ENCODE measurements at regions not wholly inside any gene's neighbourhood (a gene's known extent, or its start where the extent isn't known, plus 50 kb on each side); places are given as distances from the start of the nearest gene placed in this dataset.
"Not testable (repeated sequence)": the region's sequence is repeated elsewhere in the genome, so short reads cannot be mapped to it uniquely, and the experiment has no call there.

DNA sequence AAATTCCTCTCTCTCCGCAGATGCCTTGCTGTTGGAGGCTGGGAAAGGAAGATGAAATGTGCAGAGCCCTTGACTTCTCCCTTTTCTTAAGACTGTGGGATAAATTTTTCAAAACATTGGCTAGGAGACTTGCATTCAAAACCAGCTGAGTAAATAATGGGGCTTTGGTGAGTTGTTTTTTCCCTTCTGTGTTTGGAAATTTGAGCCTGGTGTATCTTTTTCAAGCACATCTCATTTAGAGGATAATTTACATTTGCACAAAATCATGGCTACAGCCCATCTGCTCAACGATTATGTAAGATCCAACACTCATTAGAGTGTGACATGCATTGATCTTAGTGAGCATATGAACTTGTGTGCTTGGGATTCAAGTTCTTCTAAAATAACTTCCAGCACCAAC, 112.1 kb upstream of the ATP8B1 start:
- DNase-seq, result no peak

DNA sequence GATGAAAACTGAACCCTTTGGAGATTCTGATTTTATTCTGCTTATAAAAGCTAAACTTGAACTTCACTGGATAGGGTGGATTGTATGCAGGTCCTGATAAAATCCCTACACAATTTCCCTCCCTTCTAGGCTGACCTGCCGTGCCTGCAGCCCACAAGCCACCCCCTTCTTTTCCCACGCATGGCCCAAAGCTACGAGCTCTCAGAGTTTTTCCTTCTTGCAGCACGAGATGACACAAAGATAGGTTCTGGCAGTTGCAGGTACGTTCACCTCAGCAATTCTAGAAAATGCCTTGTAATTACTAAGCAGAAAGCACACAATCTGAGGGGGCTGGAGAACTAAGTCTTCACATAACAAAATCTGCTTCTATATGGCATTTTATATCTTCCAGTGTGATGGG, 110.6 kb upstream of the ATP8B1 start:
- DNase-seq, result no peak

DNA sequence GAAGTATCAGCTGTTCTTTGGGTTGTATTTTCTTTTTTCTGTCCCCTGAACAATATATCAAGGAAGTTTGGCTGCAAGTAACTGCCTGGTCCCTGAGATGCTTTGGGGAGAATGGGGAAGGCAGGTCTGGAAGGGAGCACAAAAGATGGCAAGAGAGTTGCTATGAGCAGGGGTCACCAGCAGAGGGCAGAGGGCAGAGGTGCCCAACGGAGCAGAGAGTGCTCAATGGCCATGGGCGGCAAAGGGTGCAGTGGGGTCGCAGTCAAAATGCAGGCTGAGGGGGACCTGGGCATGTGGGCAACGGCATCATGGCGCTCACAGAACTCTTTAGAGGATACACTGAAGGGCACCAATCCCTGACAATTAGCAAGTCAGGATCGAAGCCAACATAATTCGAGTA, 107.7 kb upstream of the ATP8B1 start:
- no peak for DNase-seq

DNA sequence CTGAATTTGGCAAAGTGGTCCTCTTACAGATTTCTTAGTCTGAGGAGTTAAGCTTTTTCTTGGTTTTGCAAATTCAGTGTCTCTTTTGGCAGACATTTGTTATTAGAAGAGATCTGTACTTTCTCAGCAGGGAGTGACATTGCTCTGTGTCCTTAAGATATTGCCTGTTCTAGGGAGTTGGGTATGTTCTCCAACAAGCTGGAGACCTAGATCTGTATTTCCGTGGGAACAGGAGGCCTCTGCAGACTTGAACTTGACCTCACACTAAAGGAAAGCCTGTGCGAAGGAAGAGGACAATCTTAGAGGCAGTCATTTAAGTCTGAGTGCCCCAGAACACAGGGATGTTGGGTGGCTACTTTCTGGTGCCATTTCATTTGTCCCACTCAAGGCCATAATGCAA, 107.0 kb upstream of the ATP8B1 start:
- no peak for DNase-seq

DNA sequence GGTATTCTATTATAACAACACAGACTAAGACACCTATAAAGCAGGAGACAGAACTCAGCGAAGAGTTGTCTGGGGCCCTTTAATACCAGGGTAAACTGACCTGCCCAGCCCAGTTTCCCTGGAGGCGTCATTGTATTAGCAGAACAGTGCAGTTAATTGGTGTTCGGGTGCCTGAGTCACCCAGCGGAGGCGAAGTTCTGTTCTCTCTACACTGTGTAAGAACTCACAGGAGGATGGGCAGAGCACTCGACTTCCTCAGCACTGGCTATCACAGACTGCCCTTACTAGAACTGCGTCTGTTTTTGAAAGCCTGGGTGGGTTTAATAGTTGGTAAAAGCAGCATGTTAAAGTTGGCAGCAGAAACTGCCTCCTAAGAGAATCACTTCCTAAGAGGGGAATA, 106.5 kb upstream of the ATP8B1 start:
- DNase-seq, result no peak

DNA sequence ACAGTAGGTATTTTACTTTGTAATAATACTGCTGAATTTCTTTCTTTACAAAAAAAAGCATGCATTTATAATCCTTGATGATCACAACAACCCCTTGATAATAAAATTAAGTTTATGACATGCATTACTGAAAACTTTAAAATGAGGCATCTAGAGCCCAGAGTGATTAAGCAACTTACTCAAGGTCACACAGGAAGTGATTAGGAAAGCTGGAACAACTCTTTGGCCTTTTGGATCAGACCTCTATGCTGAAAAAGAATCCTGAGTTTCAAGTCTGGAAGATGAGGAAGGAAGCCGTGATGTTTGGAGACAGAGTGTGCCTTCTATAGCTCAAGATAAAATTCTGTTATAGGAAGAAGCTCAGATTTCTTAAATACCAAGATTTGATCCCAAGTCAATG, 105.0 kb upstream of the ATP8B1 start:
- DNase-seq, result no peak

DNA sequence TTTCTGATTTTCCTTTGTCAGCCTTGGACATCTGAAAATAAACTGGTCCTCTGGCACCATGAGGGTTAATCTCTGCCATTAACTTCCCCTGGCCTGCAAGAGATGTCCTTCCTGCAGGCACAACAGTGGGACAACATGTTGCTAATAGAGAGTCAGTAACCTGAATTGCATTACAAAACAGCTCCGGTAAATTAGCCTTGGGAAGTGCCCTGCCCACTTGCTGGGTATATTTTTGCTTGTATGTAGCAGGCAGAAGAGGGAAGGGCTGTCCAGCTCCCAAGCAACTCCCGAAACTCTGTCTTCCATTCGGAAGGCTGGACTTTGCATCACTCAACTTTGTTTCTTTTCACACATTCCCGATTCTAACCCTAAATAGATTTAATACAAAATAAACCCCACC, 104.4 kb upstream of the ATP8B1 start:
- DNase-seq, result no peak

DNA sequence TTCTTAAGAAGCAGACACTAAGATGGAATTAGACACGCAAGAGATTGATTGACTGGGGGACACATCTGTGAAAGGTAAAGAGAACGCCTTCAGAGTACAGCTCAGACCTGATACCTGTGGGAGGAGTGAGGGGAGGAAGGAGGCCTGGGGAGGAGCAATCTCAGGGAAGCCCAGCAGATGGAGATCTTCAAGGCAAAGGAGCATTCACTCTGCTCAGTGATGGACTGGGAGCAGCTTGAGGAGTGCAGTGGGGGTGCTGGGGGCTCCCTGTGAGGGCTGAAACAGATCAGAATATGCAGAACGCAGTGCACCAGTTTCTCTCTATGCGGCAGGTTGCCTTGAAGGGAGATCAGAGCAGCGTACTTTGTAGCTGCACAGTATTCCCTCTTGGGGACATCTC, 103.7 kb upstream of the ATP8B1 start:
- DNase-seq, result no peak

DNA sequence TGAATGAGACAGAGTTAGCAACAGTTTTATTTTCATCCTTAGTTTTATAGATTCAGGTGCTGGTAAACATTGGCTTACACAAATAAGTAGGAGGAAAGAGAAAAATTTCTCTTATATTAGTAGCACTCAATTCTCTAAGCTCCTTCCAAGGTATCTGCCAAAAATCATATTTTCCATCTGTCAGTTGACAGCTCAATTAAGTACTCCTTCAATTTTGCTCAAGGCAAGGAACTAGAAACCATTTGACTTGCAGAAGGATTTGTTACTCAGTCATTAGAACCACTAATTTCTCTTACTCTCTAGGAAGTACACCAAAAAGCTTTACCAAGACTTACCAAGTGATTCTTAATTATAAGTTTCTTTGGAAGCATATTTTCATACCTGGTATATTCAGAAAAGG, 101.4 kb upstream of the ATP8B1 start:
- DNase-seq, result no peak

DNA sequence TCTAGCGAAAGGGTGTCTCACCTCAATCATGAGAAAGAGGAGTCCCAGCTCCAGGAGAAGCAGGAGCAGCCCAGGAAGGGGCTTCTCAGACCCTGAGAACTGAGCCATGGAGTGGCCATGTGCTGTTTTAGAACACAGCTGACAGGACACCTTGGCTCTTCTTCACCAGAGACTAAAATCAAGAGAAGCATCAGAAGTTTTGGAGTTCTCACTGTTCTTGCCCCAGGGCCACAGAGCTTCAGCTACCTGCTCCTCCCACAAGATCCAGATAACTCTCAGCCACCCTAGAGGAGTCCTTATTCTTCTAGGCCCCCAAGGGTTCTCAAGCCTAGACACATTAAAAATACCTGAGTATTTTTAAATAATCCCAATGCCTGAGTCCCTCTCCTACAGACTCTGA, 99.6 kb upstream of the ATP8B1 start:
- DNase-seq, result no peak

DNA sequence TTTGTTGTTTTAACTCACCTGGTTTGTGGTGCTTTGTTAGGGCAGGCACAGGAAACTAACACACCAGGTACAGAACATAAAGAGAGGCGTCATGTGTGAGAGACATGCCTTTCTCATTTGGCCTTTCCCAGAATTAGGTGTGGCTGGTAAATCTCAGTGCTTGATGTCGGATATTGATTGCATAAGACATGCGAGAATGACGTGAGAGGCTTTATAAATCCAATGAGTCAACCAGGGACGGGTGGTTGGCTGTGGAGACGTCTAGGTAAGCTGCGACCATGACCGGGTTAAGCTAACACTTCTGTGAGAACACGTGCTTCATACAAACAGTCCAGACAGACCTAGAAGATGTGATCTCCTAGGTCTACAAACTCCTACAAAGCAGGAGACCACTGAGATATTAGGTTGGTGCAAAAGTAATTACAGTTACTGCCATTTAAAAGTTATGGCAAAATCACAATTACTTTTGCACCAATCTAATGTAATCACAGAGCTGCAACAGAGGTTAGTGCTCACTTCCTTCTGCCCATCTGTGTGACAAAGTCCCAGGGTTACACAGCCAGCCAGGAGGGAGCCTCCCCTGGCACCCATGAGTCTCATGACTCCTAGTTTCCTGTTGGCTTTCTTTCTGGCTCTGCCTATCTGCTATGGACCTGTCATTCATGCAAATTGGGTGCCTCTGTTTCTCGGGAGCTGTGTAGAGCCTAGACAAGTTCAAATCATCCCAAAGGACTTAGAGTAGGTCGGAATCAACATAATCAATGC, 98.9 kb upstream of the ATP8B1 start:
- no peak for DNase-seq

DNA sequence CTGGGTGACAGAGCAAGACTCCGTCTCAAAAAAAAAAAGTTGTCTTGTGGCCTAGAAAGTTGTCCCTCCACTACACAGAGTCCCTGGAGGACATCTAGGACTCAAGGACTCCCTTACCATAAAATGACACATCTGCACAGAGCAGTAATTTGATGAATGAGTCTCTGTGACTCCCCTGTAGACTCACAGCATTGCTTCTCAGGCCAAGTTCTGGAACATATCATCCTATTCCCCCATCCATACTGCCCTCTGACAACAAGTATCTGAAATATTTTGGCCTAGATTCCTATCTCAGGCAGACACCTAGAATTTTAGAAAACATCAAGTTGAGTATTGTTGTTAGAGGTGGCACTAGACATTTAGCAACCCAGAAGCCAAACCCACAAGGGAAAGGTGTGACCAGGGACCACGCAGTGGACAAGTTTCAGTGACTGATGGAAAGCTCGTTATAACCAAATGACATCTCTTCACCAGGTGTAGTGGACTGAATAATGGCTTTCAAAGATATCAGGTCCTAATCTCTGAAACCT, 97.9 kb upstream of the ATP8B1 start:
- DNase-seq, result no peak

DNA sequence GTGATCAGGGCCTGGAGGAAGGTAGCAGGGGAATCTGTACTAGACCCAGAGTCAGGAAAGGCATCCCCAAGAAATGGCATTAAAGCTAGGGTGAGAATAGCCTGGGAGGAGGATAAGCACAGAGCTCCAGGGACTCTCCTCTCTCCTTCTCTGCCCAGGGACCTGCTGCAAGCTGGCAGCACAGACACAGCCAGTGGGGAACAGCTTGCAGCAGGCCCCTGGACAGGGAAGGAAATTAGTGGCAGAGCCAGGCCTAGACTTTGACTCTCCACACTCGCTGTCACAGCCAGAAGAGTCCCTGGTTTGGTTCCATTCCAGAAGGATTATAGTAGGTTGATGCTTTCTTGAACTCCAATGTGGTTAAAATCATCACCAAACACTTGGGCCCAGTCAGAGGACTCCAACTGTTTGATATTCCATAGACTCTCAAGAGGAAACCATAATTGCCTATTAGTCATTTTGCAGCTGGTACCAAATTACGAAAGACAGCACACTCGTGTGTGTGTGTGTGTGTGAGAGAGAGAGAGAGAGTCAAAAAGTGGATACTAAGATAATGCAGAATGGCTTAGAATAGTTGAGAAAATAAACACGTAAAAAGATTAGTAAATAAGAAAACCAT, 95.5 kb upstream of the ATP8B1 start:
- no peak for DNase-seq

DNA sequence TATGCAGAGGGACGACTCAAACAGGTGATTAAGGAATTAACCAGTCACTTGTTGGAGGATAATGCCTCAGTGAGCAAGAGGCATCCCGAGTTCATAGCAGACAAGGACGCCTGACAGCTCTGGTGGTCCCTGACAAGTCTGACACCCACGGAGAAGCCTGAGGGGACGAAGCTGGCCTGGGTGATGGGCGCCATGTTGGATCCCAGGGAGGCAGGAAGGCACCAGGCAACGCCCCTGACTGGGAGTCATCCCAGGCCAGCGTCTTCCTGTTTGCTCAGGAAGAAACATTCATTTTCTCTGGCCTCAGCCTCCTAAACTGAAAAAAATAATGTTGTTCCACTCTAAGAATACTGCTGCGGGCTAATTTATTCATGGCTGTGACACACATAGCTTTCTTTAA, 92.1 kb upstream of the ATP8B1 start:
- DNase-seq, result no peak

DNA sequence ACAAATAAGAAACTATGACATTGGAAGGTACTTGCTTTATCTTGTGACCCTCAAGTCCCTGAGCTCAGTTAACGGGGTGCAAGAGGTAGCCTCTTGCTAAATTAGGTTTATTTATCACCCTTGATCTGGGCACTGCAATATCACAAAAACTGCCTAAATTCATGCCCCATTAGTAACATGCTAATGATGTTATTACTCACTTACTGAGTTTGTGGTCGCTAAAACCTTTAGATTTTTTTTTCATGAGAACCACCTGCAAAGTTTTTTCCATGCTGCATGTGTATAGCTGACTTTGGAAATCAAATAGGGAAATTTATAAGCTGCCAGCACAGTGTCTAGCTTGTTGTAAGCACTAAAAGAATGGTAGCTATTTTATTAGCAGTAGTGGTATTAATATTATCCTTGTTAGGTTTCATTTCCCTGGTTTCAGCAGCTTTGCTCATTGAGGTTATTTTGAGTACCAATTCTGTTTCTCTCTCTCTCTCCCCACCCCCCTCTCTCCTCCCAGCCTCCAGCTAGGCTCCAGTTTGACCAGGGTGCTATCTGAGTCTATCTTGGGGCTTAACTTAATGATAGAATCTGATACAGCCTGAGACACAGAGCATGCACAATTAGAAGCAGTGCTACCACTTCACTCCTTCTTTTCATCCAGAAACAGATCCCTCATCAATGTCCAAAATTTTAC, 88.7 kb upstream of the ATP8B1 start:
- no peak for DNase-seq

DNA sequence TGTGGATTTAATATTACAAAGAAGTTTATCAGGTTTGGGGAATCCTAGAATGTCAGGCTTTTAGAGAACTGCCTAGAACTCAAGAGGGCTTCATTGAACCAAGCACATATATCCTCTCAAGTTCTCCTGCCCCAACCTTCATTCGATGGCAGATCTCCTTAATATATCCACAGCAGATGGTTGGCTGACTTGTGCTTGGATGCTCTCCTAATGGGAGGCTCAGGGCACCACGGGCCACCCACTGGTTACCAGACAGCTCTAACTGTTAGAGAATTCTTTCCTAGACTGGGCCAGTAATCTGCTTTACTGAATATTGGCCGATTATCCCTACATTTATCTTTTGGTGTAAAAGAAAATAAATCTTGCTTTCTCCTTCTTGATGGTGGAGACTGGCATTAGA, 87.2 kb upstream of the ATP8B1 start:
- no peak for DNase-seq

DNA sequence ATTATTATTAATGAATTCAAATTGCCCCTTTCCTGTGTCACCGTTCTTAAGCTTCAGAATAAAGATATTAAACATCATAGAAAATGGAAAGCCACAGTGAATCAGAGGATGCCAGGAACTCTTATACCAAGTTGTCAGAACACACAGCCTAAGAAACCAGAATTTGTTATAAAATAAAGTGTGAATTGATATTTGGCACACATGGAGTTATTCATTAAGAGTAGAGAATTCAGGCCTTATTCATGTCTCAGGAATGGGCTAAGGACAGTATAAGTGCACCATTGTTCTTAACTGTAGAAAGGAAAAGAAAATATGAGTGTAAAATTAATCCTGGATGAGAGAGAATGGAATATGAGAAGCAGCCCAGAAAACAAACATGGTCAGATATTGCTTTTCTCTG, 86.7 kb upstream of the ATP8B1 start:
- DNase-seq, result no peak

DNA sequence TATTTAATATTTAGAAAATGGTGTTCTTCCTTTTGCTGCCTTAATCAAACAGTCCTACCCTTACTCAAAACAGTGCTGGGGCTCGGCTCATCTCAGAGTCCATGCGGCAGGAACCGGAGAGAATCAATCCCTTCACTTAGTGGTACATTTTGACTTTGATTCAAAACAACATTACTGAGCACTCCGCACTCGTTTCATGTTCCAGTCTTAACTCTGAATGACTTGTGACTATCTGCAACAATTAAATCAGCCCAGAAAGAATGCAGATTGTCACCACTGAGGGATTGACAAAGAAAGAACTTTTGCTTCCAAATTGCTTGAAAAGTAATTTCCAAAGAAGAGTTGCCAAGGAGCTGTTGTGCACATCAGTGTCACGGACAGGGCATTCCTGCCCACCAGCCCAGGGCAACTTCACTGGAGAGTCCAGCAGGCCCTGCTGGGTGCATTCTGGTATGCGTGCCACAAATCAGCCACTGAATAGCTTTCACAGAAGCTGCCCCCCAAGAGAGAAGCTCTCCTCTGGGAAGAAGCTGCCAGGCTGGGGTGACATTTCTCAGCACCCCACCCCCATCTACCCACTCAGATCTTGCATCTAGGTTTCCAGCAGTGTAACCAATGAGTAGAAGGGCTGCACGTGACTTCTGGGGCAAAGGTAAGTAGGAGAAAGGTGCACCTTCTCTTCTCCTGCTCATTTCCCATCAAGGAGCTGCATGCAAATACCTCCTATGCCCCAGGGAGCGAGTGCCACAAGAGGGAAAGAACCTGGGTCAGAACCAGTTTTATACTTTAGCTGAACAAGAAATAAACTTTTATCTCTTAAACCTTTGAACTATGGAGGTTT, 84.6 kb upstream of the ATP8B1 start:
- DNase-seq, result no peak

DNA sequence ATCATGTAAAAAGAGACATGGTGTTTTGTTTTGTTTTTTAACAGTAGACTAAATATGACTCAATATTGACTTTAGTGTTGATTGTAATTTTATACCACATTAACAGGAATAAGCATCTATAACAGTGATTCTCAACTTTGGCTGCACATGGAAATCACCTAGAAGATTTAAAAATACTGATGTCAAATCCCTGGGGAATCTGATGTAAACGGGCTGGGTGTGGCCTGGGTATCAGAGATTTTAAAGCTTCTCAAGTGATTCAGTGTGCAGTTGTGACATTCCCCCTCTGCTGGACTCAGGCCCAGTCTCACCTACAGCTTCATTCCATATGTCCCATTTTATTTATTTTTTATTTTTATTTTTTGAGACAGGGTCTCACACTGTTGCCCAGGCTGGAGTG, 82.8 kb upstream of the ATP8B1 start:
- no peak for DNase-seq

DNA sequence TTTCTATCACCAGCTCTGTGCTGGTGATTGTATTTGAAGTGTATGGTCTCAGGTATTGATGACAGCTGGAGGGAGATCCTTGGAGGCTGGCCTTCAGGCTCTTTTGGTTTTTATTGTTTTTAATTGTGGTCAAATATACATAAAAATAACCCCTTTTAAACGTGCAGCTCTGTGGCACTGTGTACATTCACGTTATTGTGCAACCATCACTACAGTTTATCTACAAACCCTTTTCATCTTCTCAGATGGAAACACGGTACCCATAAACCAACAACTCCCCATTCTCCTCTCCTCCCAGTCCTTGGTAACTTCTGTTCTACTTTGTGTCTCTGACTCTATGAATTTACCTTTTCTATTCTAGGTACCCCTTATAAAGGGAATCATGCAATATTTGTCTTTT, 79.3 kb upstream of the ATP8B1 start:
- DNase-seq, result no peak

DNA sequence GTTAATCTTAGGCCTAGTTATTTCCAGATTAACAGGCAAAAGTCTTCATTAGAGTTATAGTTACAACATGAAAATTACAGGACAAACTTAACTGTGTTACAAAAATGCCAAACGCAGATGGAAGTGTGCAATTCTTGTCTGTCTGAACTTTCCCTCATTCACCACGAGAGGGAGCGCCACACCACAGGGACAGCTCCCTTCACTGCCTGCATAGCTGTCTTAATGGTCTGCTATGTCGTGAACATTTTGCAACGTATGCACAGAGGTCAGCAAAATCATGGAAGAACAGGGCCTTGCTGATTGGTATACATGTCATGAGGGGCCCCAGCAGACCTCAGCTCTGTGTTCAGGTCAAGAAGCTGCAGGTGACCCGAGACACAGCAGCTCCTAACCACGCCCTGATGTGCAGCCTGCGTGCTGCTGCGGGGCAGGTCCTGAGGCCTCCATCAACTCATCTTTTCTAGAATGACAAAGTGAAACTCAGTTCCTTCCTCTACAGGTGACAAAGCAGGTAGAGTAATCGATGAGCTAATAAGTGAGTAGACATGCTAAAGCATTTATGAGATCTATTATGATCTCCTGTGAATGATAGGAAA, 78.8 kb upstream of the ATP8B1 start:
- no peak for DNase-seq

DNA sequence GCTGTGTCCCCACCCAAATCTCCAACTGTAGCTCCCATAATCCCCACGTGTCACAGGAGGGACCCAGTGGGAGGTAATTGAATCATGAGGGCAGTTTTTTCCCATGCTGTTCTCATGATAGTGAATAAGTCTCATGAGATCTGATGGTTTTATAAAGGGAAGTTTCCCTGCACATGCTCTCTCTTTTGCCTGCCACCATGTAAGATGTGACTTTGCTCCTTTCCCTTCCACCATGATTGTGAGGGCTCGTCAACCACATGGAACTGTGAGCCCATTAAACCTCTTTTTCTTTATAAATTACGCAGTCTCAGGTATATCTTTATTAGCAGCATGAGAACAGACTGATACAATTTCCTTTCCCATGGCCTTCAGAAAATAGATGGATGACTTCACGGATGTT, 76.8 kb upstream of the ATP8B1 start:
- not testable (repeated sequence) for DNase-seq

DNA sequence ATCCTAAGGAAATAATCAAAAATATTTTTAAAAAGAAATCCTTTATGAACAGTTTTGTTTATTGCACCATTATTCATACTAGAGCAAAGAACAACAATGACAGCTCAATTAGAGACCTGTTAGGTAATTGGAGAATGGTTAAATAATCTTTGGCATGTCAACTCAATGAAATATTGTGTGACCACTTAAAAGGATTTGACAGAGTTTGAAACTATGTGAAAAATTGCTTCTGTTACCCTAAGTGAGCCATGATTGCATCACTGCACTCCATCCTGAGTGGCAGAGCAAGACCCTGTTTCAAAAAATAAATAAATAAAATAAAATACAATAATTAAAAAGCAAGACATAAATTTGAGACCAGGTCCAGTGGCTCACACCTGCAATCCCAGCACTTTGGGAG, 66.1 kb upstream of the ATP8B1 start:
- DNase-seq, result no peak

Measured in 8988T (cell line).